Liver (tissue), 3 donors: ENCODE measurements at regions not wholly inside any gene's neighbourhood (a gene's known extent, or its start where the extent isn't known, plus 50 kb on each side); places are given as distances from the start of the nearest gene placed in this dataset.

Experiments used
- EGR1 ChIP-seq, 2 donors: IDR thresholded peaks; 2 replicates each; pipeline ENCODE4 v1.6.1; 2016 to 2018; ENCODE audit warnings: antibody characterized with exemption in 2 of 2, low read depth in 2 of 2
- GABPA ChIP-seq, 2 donors: IDR thresholded peaks in 1 of 2; conservative IDR thresholded peaks in 1 of 2; 2 replicates each; pipeline ENCODE4 v1.6.1; 2016; ENCODE audit warnings: antibody characterized with exemption in 2 of 2, mild to moderate bottlenecking in 1 of 2, moderate library complexity in 1 of 2
- YY1 ChIP-seq: IDR thresholded peaks from 2 replicates; pipeline ENCODE4 v1.6.1; 2016; ENCODE audit warnings: antibody characterized with exemption, mild to moderate bottlenecking
- TF ChIP-seq, protein P1 (sequence below): fragments of 150-350 bp; IDR thresholded peaks from 2 replicates; pipeline ENCODE4 v1.5.1; 2017; ENCODE audit warnings: improper control_type of control experiment, low read depth, low read length; ENCODE audit not compliant: missing input control
- donor health status: healthy.
- donor health status: healthy.

- TF ChIP-seq, protein P1, sequence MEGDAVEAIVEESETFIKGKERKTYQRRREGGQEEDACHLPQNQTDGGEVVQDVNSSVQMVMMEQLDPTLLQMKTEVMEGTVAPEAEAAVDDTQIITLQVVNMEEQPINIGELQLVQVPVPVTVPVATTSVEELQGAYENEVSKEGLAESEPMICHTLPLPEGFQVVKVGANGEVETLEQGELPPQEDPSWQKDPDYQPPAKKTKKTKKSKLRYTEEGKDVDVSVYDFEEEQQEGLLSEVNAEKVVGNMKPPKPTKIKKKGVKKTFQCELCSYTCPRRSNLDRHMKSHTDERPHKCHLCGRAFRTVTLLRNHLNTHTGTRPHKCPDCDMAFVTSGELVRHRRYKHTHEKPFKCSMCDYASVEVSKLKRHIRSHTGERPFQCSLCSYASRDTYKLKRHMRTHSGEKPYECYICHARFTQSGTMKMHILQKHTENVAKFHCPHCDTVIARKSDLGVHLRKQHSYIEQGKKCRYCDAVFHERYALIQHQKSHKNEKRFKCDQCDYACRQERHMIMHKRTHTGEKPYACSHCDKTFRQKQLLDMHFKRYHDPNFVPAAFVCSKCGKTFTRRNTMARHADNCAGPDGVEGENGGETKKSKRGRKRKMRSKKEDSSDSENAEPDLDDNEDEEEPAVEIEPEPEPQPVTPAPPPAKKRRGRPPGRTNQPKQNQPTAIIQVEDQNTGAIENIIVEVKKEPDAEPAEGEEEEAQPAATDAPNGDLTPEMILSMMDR = no peak
- TF ChIP-seq GABPA (IDR thresholded peaks at IDR 0.05 in 1 of 2, conservative IDR thresholded peaks at IDR 0.05 in 1 of 2) = no peak
- no peak for TF ChIP-seq EGR1 (IDR thresholded peaks at IDR 0.05; ENCODE audit: low read depth in 2 of 2)
- TF ChIP-seq YY1 = no peak
Observed at GRCh38 chr4:38320833-38321232, 343.2 kb upstream of the KLF3 start.
